ENCODE measurements at regions not wholly inside any gene's neighbourhood (a gene's known extent, or its start where the extent isn't known, plus 50 kb on each side); places are given as distances from the start of the nearest gene placed in this dataset.
A peak's percentile ranks its signal among the peaks of the same experiment; 100 is the strongest.
"Not testable (repeated sequence)": the region's sequence is repeated elsewhere in the genome, so short reads cannot be mapped to it uniquely, and the experiment has no call there.

DNA sequence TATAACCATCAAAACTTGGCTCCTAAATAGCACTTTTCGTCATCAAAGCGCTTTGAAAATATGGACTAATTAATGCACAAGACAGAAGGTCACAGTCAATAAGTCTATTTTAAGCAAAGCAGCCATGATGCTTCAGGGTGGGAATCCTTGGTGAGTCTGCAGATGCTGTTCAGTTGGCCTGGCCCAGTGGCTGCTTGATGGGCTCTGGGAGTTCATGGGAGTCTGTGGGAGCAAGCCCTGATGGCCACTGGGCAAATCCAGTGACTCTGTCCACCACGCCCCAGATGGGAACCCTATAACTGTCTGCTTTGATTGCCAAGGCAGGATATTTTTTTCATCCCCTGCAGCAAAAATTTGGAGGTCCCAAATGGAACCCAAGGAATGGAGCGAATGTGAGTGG lies 95.7 kb upstream of the CTBP2 start:
- peaks cover 3% of the 10 kb centered on the region for H3K27me3 Mint-ChIP-seq (ENCODE audit: unreplicated experiment)
- H3K36me3 Mint-ChIP-seq (ENCODE audit: unreplicated experiment) = no peaks in the 10 kb centered on the region
- TF ChIP-seq, protein P1, sequence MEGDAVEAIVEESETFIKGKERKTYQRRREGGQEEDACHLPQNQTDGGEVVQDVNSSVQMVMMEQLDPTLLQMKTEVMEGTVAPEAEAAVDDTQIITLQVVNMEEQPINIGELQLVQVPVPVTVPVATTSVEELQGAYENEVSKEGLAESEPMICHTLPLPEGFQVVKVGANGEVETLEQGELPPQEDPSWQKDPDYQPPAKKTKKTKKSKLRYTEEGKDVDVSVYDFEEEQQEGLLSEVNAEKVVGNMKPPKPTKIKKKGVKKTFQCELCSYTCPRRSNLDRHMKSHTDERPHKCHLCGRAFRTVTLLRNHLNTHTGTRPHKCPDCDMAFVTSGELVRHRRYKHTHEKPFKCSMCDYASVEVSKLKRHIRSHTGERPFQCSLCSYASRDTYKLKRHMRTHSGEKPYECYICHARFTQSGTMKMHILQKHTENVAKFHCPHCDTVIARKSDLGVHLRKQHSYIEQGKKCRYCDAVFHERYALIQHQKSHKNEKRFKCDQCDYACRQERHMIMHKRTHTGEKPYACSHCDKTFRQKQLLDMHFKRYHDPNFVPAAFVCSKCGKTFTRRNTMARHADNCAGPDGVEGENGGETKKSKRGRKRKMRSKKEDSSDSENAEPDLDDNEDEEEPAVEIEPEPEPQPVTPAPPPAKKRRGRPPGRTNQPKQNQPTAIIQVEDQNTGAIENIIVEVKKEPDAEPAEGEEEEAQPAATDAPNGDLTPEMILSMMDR (IDR thresholded peaks at IDR 0.05) = no peak
- no peaks in the 10 kb centered on the region for H3K4me1 Mint-ChIP-seq (ENCODE audit: unreplicated experiment)
- DNase-seq (ENCODE audit: extremely low spot score, unreplicated experiment) = no peak
- H3K4me3 Mint-ChIP-seq (ENCODE audit: unreplicated experiment) = no peak overlapping the region
- H3K9me3 Mint-ChIP-seq (ENCODE audit: unreplicated experiment) = peaks cover 4% of the 10 kb centered on the region
- H3K27ac Mint-ChIP-seq (ENCODE audit: unreplicated experiment) = no peak overlapping the region

DNA sequence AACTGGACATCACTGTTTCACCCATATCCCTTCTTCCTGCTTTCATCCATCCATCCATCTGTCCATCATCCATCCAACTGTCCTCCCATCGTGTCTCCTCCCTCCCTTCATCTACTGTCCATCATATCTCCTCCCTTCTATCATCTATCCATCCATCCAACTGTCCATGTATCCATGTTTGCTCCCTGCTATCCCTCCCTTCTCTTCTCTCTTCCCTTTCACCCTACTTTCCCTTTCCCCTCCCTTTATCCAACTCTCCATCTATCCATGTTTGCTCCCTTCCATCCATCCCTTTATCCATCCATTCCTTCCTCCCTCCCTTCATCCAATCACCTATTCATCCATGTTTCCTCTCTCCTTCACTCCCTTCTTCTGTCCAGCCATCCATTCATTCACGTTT lies 92.6 kb upstream of the CTBP2 start:
- H3K27ac Mint-ChIP-seq (ENCODE audit: unreplicated experiment) = no peak overlapping the region
- DNase-seq (ENCODE audit: extremely low spot score, unreplicated experiment) = no peak
- H3K4me1 Mint-ChIP-seq (ENCODE audit: unreplicated experiment) = no peaks in the 10 kb centered on the region
- no peak overlapping the region for H3K4me3 Mint-ChIP-seq (ENCODE audit: unreplicated experiment)
- peaks cover 4% of the 10 kb centered on the region for H3K9me3 Mint-ChIP-seq (ENCODE audit: unreplicated experiment)
- H3K36me3 Mint-ChIP-seq (ENCODE audit: unreplicated experiment) = no peaks in the 10 kb centered on the region
- peaks cover 17% of the 10 kb centered on the region for H3K27me3 Mint-ChIP-seq (ENCODE audit: unreplicated experiment)
- TF ChIP-seq, protein P1 (IDR thresholded peaks at IDR 0.05) = no peak

DNA sequence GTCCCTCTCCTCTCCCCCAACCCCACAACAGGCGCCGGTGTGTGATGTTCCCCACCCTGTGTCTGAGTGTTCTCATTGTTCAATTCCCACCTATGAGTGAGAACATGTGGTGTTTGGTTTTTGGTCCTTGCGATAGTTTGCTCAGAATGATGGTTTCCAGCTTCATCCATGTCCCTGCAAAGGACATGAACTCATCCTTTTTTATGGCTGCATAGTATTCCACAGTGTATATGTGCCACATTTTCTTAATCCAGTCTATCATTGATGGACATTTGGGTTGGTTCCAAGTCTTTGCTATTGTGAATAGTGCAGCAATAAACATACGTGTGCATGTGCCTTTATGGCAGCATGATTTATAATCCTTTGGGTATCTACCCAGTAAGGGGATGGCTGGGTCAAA lies 90.5 kb upstream of the CTBP2 start:
- H3K27me3 Mint-ChIP-seq (ENCODE audit: unreplicated experiment) = peaks cover 32% of the 10 kb centered on the region
- H3K4me3 Mint-ChIP-seq (ENCODE audit: unreplicated experiment); H3K36me3 Mint-ChIP-seq (ENCODE audit: unreplicated experiment): not testable (repeated sequence)

DNA sequence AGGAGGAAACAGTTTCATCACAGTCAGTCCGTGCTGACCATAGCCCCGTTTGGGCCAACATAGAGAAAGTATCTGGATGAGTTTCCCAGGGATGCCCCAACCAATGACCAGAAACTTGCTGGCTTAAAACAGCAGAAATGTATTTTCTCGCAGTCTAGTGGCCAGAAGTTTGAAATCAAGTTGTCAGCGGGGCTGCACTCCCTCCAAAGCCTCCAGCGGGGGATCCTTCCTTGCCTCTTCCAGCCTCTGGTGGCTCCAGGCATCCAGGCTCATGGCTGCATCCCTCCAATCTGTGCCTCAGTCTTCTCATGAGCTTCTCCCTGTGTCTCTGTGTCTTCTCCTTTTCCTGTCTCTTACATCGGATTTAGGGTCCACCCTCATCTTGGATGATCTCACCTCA lies 89.6 kb upstream of the CTBP2 start:
- Mint-ChIP-seq H3K36me3 (ENCODE audit: unreplicated experiment) (no peaks in the 10 kb centered on the region), H3K9me3 (ENCODE audit: unreplicated experiment) (peaks cover 4% of the 10 kb centered on the region), H3K4me3 (ENCODE audit: unreplicated experiment) (no peak overlapping the region), H3K27me3 (ENCODE audit: unreplicated experiment) (peaks cover 37% of the 10 kb centered on the region), H3K4me1 (ENCODE audit: unreplicated experiment) (no peaks in the 10 kb centered on the region), H3K27ac (ENCODE audit: unreplicated experiment) (no peak overlapping the region)
- DNase-seq (ENCODE audit: extremely low spot score, unreplicated experiment) = peak; percentile 70
- TF ChIP-seq, protein P1 (IDR thresholded peaks at IDR 0.05) = no peak

More for the DNA sequence above, 90.5 kb upstream of the CTBP2 start:
- not testable (repeated sequence) for DNase-seq (ENCODE audit: extremely low spot score, unreplicated experiment); H3K27ac Mint-ChIP-seq (ENCODE audit: unreplicated experiment); H3K9me3 Mint-ChIP-seq (ENCODE audit: unreplicated experiment); H3K4me1 Mint-ChIP-seq (ENCODE audit: unreplicated experiment)

DNA sequence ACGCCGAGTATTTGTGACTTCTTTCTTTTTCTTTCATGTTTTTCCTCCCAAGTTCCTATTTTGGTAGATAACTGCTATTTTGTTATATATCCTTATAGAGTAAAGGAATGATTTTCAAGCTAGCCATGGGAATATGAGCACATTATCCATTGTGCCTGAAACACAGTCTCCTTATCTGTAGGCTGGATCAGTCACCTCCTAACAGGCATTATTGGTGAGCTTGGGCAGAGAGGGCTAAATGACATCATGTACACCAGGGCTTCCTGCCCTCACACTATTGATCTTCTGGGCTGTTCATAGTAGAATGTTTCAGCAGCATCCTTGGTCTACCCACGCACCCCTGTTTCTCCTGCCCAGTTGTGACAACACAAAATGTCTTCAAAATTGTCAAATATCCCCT lies 88.1 kb upstream of the CTBP2 start:
- Mint-ChIP-seq H3K36me3 (ENCODE audit: unreplicated experiment) (no peaks in the 10 kb centered on the region), H3K27me3 (ENCODE audit: unreplicated experiment) (peaks cover 45% of the 10 kb centered on the region), H3K9me3 (ENCODE audit: unreplicated experiment) (peaks cover 4% of the 10 kb centered on the region), H3K27ac (ENCODE audit: unreplicated experiment) (no peak overlapping the region), H3K4me3 (ENCODE audit: unreplicated experiment) (no peak overlapping the region), H3K4me1 (ENCODE audit: unreplicated experiment) (no peaks in the 10 kb centered on the region)
- DNase-seq (ENCODE audit: extremely low spot score, unreplicated experiment) = peak; percentile 27
- TF ChIP-seq, protein P1 (IDR thresholded peaks at IDR 0.05) = no peak

DNA sequence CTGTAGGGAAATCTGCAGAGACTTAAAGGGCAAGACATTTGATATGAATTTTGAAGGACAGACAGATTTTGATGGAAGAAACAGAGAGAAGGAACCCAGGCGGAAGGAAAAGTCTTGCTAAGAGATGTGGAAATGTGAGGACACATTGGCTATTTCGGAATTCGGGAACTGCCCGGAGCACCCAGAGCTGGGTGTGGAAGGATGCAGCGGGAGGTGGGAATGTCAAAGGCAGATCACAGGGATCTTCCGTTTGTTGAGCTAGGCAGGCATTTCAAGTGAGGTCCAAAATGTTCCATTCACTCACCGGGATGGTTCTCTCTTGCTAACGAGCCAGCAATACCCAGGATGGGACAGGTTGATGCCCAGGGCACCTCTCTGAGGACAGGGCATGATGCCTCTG lies 87.2 kb upstream of the CTBP2 start:
- Mint-ChIP-seq H3K9me3 (ENCODE audit: unreplicated experiment) (peaks cover 4% of the 10 kb centered on the region), H3K27me3 (ENCODE audit: unreplicated experiment) (peaks cover 52% of the 10 kb centered on the region), H3K4me1 (ENCODE audit: unreplicated experiment) (no peaks in the 10 kb centered on the region), H3K27ac (ENCODE audit: unreplicated experiment) (no peak overlapping the region), H3K36me3 (ENCODE audit: unreplicated experiment) (no peaks in the 10 kb centered on the region), H3K4me3 (ENCODE audit: unreplicated experiment) (no peak overlapping the region)
- TF ChIP-seq, protein P1 (IDR thresholded peaks at IDR 0.05) = no peak
- DNase-seq (ENCODE audit: extremely low spot score, unreplicated experiment) = peak; percentile 64
